ENCODE measurements at regions not wholly inside any gene's neighbourhood (a gene's known extent, or its start where the extent isn't known, plus 50 kb on each side); places are given as distances from the start of the nearest gene placed in this dataset.

DNA sequence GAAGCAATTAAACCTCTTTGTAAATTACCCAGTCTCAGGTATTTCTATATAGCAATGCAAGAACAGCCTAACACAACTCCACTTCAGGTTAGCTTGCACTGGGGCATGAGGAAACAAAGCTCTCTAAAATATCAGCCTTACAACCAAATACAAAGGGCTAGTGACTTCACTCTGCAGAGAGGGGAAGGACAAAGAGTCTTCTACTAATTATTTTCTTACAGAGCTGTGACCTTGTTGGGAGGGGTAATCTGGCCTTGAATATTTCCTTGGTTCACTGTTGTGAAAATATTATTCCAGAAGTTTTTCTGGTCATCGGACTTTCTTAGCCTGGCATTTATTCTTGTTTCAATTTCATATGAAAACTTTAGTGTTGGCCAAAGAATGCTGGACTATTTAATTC, 334.4 kb upstream of the CTNNB1 start:
- ATAC-seq (ENCODE audit: poor library complexity) (no peak), DNase-seq (no peak)
- intact Hi-C loops (cut with DNase I), result no loop called here

DNA sequence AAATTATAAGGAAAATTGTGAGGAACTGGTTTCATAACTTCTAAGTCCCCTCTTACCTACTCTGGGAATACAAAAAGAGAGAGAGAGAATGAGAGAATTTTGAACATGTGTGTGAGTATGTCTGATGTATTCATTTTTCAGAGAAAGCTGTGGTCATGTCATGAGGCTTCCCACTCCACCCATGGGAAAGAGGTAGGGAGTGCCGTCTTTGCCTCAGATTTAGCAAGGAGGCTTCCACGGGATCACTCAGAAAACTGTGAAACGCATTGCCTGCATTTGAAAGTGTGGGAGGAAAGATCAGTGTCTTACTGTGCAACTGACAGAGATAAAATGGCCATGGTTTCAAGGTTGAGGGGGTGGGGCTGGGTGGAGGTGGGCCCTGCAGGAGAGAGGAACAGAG, 331.5 kb upstream of the CTNNB1 start:
- ATAC-seq (ENCODE audit: poor library complexity), result no peak
- intact Hi-C loops (cut with DNase I), result no loop called here
- DNase-seq, result no peak

DNA sequence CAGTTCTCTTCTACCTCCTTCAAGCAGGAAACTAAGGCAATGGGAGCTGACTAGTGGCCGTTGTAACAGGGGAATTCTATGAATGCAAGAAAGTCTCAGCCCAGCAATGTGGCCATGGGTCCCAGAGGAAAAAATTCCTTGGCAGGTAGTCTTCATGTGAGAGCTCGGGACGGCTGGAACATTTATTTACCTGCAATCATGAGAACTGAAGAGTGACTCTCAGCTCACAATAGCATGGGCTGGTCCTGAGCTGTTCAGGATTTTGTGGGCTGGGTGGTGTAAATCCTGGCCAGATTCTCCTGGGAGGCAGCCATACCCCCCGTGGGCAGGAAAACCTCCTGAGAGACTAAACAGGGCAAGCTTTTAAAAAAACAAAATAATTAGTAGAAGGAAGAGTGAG, 330.3 kb upstream of the CTNNB1 start:
- DNase-seq, result no peak
- no peak for ATAC-seq (ENCODE audit: poor library complexity)
- intact Hi-C loops (cut with DNase I), result no loop called here

DNA sequence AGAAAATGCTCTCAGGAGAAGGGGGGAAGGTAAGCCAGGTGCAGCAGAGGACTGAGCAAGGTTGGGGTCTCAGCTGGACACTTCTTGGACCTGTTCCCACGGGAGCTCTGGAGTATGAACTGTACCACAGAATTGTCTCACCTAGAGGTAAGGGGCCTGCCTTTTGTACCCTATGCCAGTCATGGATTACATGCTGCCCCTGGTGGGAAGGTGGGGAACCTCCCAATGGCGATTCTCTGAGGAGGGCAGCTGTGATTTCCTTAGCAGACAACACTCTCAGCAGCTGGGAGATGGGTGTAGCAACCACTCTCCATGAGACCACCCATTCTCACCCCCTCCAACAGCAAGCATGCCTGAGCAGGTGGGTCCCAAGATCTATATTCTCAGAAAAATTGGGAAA, 329.4 kb upstream of the CTNNB1 start:
- intact Hi-C loops (cut with DNase I), result no loop called here
- no peak for DNase-seq
- ATAC-seq (ENCODE audit: poor library complexity), result no peak

DNA sequence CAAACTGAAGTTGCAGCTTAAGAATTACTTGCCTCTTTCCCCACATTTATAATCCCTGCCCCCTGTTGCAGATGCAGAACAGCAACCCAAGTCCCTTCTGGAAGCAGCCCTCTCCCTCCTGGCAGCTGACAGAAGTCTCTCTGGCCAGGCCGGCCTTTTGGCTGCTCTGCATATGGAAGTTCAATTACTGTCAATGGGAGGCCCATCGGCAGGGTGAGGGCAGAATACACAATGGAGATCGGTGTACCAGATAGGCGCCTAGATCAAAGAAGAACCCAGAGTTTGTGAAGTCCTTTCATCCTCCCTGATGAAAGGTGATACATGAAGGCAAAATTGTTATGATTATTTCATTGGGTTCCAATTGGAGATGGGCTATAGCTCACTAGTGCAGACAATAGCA, 327.9 kb upstream of the CTNNB1 start:
- no peak for ATAC-seq (ENCODE audit: poor library complexity)
- DNase-seq, result no peak
- intact Hi-C loops (cut with DNase I), result no loop called here

DNA sequence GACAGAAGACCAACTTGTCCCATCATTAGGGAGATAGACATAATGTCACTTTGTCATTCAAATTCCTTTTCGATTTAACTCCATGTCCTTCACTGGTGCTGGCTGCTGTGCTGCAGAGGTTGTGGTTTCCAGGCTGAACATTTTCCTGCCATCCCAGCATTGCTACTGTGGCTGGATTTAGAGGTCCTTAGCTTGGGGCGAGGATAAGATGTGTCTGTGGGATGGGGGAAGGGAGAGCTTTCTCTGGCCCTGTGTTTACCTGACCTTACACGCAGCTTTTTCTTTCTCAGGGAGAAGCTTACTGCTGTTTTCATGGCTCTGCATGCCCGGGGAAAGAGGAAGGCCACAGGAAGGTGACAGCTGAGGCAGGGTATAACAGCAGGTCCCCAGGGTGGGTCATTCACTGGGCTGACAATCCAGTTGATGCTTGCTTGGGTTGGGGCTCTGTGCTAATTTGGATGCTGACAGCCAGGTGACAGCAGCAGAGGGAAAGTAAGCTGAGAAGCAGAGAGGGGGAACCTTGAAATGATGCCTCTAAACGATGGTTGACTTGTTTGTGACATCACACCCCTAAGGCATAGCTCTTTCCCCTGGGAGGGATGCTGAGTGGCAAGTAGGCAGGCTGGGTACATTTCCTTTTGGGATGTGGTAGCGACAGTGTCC, 326.9 kb upstream of the CTNNB1 start:
- DNase-seq (no peak), ATAC-seq (ENCODE audit: poor library complexity) (no peak)
- intact Hi-C loops (cut with DNase I), result no loop called here

DNA sequence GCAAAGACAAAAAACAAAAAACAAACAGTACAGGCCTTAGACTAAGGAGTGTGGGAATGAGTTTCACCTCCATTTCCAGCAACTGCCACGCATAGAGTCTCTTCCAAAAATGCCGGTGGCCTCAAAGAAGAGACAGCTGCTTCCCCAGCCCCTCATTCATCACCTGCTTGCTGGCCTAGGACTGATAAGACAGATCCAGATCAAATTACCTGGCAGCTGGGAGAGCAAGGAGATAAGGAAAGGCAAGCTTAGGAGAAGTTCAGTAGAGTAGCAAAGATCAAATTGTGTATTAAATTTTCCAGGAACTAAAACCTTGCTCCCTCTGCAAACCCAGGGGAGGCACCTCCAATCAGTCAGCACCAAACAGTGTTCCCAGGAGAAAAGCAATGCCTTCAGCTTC, 325.8 kb upstream of the CTNNB1 start:
- DNase-seq, result no peak
- no peak for ATAC-seq (ENCODE audit: poor library complexity)
- intact Hi-C loops (cut with DNase I), result no loop called here

DNA sequence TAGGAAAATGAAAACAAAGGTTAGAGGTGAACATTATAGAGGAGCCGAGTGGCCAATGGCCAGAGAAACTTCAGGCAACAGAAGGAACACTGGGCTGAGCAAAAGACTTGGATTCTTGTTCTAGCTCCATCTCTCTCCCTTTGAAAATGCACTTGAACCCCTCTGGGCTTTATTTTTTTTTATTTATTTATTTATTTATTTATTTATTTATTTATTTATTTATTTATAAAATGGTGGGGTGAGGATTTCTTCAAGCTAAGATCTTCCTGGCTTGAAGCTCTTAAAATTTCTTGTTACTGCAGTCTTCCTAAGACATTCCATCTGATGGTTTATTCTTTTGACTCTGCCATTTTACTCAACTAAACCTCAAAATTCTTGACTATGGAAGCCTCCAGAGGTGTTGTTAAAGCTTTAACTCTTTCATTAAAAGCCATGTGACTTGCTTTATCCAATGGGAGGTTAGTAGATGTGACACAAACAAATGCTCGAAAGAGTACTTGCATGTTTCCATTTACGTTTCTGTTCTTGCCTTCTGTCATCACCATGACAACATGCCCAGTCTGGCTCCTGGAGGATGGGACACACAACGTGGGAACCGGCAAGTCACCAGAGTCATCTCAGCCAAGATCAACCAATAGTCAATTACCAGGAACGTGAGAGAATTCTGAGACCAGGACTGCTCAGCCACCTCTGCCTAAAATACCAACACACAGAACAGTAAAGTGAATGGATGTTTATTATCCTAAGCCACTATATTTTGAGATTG, 325.2 kb upstream of the CTNNB1 start:
- ATAC-seq (ENCODE audit: poor library complexity), result no peak
- no peak for DNase-seq
- intact Hi-C loops (cut with DNase I), result no loop called here

DNA sequence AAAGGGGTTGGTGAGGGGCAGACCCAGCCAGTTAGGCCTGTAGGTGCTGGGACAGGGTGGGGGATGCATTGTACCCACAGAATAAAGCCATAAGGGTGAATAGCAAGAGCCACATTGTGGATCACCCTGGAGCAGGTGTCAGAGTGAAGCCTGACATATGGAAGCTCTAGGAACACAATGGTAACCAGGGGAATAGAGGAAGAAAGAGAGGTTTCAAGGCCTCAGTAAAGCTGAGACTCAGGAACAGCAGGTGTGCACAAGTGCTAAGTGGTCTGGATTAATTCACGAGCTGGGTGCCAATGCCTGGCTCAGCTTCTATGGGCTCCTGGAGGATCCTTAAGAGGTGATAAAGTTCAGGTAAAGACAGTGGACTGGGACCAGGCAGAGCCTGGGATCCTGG, 323.7 kb upstream of the CTNNB1 start:
- DNase-seq (no peak), ATAC-seq (ENCODE audit: poor library complexity) (no peak)
- intact Hi-C loops (cut with DNase I), result no loop called here

DNA sequence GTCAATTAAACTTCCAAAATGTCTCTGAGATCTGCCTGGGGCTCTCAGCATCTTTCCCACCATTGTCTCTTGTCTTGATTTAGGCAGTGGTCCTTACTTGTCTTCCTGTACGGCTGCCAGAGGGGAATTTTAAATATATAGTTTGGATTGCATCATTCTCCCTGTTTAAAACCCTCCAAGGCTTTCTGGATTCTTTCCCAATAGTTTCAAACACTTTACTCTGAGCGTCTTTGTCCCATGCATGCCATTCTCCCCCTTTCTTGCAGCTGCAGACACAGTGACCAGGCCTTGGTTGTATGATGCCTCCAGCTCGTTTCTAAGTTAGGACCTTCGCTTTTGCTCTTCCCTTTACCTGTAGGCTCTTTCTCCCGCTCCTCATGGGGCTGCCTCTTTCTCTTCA, 323.3 kb upstream of the CTNNB1 start:
- no peak for DNase-seq
- ATAC-seq (ENCODE audit: poor library complexity), result no peak
- intact Hi-C loops (cut with DNase I), result no loop called here

DNA sequence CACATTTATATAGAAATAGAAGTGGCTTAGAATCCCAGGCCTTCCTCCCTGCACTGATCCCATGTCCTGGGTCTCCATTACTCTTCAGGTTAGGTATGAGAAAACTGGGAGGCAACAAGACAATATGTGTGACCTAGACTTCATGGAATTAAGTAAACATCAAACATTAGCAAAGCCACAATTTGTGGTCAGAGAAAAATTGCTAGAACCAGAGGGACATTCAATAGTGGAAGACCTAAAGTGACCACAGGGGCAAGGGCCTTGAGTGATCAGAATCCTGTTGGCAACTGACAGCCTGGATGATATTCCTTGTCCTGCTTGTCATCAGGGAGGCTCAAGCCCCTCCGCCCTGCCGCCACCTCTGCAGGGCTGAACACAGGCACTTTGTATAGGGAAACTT, 322.8 kb upstream of the CTNNB1 start:
- intact Hi-C loops (cut with DNase I), result no loop called here
- DNase-seq, result no peak
- ATAC-seq (ENCODE audit: poor library complexity), result no peak

DNA sequence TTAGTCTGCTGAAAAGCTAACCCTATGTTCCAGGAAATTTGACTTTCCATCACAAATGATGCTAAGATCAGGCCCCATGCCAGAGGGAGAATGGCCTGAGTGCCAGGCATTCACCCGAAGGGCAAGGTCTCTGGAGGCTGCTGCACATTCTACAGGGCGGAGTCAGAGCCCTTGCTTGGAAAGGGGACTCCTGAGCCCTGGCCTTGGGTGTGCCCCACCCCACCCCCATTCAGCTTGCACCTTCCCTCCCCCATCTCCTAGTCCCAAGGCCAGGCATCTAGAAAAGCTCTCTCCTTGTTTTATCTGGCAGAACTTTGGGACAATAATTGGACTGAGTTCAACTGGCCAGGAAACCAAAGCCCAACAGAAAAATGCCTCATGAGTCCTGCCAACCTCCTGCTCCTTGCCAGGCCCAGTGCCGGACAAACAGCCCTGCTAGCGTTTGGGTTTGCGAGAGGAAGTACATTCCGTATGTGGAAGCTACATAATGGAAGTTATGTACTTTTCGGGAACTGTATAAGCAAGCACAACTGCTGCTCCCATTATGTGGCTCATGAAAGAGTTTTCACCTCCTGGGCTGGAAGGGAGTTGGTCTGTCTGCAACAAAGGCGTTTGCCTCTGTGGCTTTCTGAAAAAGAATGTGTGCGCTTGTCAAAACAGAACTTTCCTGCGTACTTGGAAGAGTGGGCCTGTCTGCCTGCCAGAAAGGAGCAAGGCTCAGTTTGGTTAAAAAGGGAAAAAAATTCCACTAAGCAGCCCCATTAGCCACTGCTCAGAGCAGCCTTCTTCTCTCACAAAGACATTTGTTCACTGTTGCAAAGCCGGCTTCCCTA, 321.5 kb upstream of the CTNNB1 start:
- intact Hi-C loops (cut with DNase I), result no loop called here
- ATAC-seq (ENCODE audit: poor library complexity) (peak; percentile 87), DNase-seq (peak; percentile 77)

DNA sequence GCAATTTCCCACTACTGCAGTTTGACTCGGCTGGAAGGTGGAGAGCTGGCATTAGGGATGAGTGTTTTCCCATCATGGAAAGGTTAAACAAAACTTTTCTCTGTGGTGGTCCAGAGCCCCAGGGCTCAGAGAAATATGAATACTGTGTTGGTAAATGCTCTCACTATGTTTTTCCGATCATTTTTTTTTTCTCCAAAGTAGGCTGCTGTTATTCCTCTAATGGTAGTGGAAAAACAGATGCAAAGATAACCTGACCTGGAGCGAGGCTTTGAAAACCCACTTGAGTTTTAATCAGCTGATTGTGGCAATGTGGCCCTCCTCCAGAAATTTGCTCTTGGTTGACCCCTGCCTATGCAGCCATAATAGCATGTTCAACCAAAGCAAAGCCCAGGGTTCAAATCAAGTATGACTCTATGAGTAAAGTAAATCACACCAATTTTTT, 320.8 kb upstream of the CTNNB1 start:
- ATAC-seq (ENCODE audit: poor library complexity) (peak; percentile 21), DNase-seq (no peak)
- intact Hi-C loops (cut with DNase I), result no loop called here

DNA sequence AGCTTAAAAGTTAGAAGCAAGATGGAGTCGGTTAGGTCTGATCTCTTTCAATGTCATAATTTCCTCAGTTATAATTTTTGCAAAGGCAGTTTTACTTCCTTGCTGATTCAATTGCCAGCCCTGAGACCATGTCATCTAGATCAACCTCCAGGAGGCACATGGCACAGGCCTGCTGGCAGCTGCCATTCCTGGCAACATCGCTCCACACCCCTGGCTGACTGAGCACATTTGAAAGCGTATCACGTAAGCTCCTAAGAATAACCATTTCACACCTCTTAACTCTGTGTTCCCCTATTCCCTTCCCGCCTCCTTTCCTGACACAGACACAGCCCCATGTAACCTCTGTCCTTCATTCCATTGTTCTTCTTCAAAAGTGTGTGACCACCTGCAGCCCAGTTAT, 313.9 kb upstream of the CTNNB1 start:
- intact Hi-C loops (cut with DNase I), result no loop called here
- DNase-seq, result peak; percentile 59
- ATAC-seq (ENCODE audit: poor library complexity), result peak; percentile 91

DNA sequence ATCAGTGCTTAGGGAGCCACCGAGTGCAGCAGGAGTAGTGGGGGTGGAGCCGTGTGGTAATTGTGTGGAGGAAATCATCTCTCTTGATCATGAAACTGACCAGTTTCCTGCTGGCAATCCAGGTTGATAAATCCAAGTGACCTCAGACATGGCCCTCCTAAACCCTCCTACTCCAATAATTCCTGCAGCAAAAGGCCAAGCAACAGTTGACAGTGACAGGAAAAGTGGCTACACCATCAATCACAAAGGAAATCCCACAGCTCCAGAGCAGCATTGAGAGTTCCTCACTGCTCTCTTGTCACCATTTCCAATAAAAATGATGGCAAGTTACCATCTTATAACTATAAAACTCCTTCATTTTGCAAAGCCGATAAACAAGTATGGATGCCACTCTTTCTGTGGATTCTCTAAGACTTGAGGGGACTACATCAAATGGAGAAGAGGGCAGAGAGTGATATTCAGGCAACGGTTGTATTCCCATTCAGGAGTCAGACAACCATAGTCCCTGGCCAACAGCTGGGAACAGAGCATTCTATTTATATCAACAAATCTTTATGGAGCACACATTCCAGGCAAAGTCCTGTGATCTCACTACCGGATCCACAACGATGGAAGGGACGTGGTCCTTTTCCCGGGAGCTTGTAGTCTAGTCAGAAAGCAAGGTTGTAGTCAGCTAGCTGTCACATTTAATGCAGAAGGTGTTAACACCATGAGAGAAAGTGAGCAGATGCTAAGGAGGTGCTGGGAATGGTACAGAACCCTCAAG, 312.5 kb upstream of the CTNNB1 start:
- DNase-seq (no peak), ATAC-seq (ENCODE audit: poor library complexity) (peak; percentile 37)
- intact Hi-C loops (cut with DNase I), result no loop called here

DNA sequence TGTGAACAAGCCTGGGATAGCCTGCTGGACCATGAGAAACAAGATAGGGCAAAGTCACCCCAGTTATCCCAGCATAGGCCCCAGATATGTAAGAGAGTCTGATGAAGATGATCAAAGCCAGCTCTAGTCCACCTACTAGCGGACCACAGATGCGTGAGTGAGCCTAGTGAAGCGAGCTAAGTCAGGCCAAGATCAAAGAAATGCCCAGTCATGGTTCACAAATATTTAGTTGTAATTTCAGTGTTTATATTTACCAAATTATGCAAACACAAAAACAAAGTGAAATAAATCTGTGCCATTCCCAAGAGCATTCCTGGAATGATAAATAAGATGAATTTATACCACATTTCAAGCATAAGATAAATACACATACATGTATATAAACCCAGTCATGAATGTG, 308.1 kb upstream of the CTNNB1 start:
- no peak for ATAC-seq (ENCODE audit: poor library complexity)
- intact Hi-C loops (cut with DNase I), result no loop called here
- DNase-seq, result no peak

DNA sequence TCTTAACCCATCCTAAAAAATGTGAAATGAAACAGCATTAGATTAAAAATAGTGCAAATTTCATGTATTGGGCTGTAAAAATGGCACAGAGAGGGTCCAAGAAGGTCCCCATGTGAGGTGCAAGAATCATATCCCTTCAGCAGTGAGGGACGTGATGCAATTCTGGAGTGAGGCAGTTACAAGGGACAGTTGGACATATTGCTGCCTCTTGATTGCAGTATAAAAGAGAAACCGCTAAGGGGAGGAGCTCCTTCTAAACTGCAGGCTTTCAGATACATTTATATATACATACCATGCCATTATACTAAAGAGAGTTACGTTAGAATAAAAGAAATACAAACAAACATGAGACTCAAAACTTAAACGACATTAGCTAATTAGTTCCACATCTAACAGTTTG, 304.2 kb upstream of the CTNNB1 start:
- intact Hi-C loops (cut with DNase I), result no loop called here
- no peak for DNase-seq
- ATAC-seq (ENCODE audit: poor library complexity), result no peak

DNA sequence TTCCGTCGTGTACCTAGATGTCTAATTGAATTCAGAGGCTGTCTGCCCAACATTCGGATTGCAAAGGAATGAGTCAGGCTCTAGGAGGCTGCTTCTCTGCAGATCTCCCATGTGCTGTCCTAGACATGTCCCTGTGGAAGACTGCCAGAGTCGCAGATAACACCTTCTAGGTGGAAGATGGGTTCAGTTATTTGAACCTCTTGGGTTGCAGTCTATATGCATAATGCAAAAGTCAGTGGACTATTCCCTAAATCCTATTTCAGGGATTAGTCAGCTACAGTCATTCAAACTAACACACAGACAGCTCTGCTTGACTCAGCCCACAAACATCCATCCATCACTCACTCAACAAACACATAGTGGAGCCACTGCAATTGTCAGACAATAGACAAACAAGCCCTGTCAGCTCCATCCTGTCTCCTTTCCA, 300.0 kb upstream of the CTNNB1 start:
- DNase-seq, result no peak
- intact Hi-C loops (cut with DNase I), result no loop called here
- no peak for ATAC-seq (ENCODE audit: poor library complexity)

DNA sequence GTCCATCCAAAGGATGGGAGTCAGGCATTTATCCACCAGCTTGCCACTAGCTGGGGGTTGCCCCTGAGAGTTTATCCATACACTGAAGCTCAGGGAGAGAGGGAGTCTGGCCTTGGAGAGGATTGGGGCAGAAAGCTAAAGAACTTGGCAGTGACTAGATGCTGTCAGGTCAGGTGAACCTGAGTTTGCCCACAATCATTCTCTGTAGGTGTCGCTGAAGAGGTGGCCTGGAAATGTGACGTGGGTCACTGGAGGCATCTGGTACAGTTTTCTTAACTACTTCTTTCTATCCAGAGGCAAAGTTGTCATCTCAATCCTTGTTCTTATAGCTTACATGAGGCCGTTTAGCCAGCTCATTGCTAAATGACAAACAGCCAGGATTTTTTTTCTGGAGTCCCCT, 298.0 kb upstream of the CTNNB1 start:
- ATAC-seq (ENCODE audit: poor library complexity) (no peak), DNase-seq (no peak)
- intact Hi-C loops (cut with DNase I), result no loop called here
